Motor neuron (in vitro differentiated cells): ENCODE measurements at regions not wholly inside any gene's neighbourhood (a gene's known extent, or its start where the extent isn't known, plus 50 kb on each side); places are given as distances from the start of the nearest gene placed in this dataset.

Source experiments
- ATAC-seq, 8 experiments: fragments of 200-7000 bp; cut with Tn5 transposase; replicated peaks in 6 of 8; 2 replicates each; pipeline ENCODE4 v1.8.0; 2021; ENCODE audit warnings: mild to moderate bottlenecking in 8 of 8, moderate library complexity in 8 of 8
- H3K27ac ChIP-seq, 2 donors: fragments of 250-450 bp; sonication (Bioruptor Pico); 2 replicates each; pipeline ENCODE4 v1.9.0; 2021; ENCODE audit warnings: antibody characterized with exemption in 2 of 2, mild to moderate bottlenecking in 2 of 2, moderate library complexity in 1 of 2
- H3K4me1 ChIP-seq, 2 donors: fragments of 250-450 bp; sonication (Bioruptor Pico); replicated peaks in 1 of 2; 2 replicates each; pipeline ENCODE4 v1.6.1; 2021; ENCODE audit warnings: antibody characterized with exemption in 2 of 2, mild to moderate bottlenecking in 2 of 2, moderate library complexity in 1 of 2
- H3K4me3 ChIP-seq, 5 donors: fragments of 250-450 bp; sonication (Bioruptor Pico); 2 replicates each; pipeline ENCODE4 v1.9.0; 2021; ENCODE audit warnings: antibody characterized with exemption in 5 of 5, mild to moderate bottlenecking in 5 of 5, moderate library complexity in 4 of 5
- WGBS, 10 experiments: fragments of 450-650 bp; shearing (Covaris generic); methylation state at CpG; one replicate each; pipeline ENCODE4 v1.0.0; 2022; 5-methylcytosine and 5-hydroxymethylcytosine counted together
- in situ Hi-C, 9 experiments: fragments of 400-800 bp; cut with MboI; loops; one replicate each; pipeline ENCODE4 v1.15.0; 2021; ENCODE audit warnings: low sequenced_read_pairs in 9 of 9, low pct_unique_long_range_greater_than_20kb in 2 of 9; ENCODE audit not compliant: unreplicated experiment in 9 of 9

DNA sequence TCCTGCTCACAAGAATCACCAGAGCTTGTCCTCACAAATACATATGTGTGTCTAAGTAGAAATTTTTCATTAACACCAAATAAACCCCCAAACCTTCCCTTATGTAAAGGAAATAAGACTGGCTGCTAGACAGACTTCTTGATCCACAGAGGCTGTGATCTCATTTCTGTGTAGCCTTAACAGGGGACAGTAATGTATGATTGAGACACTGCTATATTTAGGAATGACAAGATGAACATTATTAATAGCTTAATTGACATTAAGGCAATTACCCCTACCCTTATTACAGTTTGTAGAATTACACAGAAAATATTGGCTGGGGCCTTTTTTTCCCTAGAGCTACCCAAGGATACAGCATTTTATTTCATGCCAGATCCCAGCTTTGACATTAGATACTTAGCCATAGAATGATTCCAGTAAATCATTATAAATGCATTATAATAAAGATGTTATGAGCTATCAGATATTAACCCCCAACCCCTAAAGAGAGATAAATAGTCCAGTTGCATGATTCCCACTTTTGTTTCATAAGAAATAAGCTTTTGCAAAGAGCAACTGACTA is 392.1 kb upstream of the HNRNPA3 start:
- peak in 5 of 8 experiments; percentile 16 to 71 (median 61) for ATAC-seq
- in situ Hi-C loops: loop anchor here in 4 of 9 experiments (25.0 kb wide), 3 partner anchors 317 to 708 kb away; partner anchors contain the start of genes HOXD8 (in 2 of the 4), HOXD10 (in 1 of the 4), HOXD11 (in 1 of the 4) and HOXD9 (in 1 of the 4)
- no peak overlapping the region for H3K27ac ChIP-seq

DNA sequence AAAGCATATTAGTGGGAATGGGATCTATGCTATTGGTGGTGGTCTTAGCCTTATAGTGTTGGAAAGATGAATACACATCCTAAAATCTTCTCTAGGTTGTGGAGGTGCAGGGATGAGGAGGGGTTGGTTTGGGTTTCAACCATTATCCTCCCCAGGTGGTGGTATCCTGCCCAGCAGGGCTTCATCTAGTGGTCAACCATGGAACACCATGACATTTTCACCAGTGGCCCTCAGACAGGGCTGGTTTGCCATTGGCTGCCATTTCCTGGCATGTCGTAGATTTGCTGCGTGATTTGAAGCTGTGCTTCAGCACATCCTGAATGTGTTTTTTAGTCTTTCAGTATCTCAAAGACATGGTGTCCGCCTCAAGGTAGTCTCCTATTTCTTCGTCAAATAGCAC is 391.2 kb upstream of the HNRNPA3 start:
- in situ Hi-C loops: loop anchor here in 4 of 9 experiments (25.0 kb wide), 3 partner anchors 316 to 709 kb away; partner anchors contain the start of genes HOXD8 (in 2 of the 4), HOXD10 (in 1 of the 4), HOXD11 (in 1 of the 4) and HOXD9 (in 1 of the 4)
- no peak overlapping the region for H3K27ac ChIP-seq
- 80 to 100% (median 100%) methylated on average over 1 to 3 of the region's 4 CpGs; no CpG with 5 or more reads in 5 of the 10 experiments for WGBS, 10 experiments
- H3K4me1 ChIP-seq: peaks cover 32 to 47% of the 10 kb centered on the region in 2 donors
- no peak overlapping the region for H3K4me3 ChIP-seq
- no peak for ATAC-seq

More for the DNA sequence above, 392.1 kb upstream of the HNRNPA3 start:
- Histone ChIP-seq H3K4me1 (peaks cover 32 to 47% of the 10 kb centered on the region in 2 donors), H3K4me3 (no peak overlapping the region)

DNA sequence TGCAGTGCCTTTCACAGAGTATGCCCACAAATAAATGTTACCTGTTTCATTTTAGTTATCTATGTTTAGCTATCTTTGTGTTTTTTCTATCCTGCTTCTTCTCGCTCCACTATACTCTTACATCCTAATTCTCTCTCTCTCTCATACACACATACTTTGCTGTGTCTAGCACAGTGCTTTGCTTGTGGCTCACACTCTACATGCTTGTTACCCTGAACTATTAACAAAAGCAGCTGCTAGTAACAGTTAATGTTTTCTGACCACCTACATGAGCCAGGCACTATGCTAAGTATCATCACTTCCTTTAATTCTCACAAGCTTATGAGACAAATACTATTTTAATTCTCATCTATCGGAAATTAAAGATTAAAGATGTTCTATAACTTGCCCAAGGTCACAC is 390.5 kb upstream of the HNRNPA3 start:
- ATAC-seq: no peak
- Histone ChIP-seq H3K4me1 (peaks cover 29 to 41% of the 10 kb centered on the region in 2 donors), H3K27ac (no peak overlapping the region), H3K4me3 (no peak overlapping the region)
- 43 to 100% (median 93%) methylated on average over 1 to 2 of the region's 2 CpGs; no CpG with 5 or more reads in 1 of the 10 experiments for WGBS, 10 experiments
- in situ Hi-C loops: loop anchor here in 4 of 9 experiments (25.0 kb wide), 3 partner anchors 315 to 710 kb away; partner anchors contain the start of genes HOXD8 (in 2 of the 4), HOXD10 (in 1 of the 4), HOXD11 (in 1 of the 4) and HOXD9 (in 1 of the 4)

DNA sequence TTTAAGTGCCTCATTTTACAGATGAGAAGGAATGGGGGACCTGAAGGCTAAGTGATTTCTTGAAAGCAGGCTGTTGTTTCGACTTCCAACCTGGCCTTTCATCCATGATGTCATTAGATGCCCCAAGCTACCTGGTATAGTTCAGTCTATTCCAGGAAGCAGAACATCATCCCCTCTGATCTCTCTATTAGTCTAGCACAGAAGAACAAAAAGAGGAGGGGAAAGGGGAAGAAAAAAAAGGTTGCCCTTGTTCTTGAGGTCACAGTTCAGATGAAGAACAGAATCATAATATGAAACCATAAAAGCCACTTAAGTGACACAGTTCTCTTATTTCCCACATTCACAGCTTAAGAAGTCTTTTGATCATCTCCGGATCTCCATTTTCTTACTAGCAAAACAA is 386.2 kb upstream of the HNRNPA3 start:
- in situ Hi-C loops: loop anchor here in 4 of 9 experiments (25.0 kb wide), 2 partner anchors 311 to 689 kb away; partner anchors contain the start of gene HOXD8 (in 1 of the 4)
- H3K4me1 ChIP-seq: peaks cover 8 to 15% of the 10 kb centered on the region in 2 donors
- H3K4me3 ChIP-seq: no peak overlapping the region
- no peak overlapping the region for H3K27ac ChIP-seq
- no peak for ATAC-seq
- 7 to 100% (median 64%) methylated on average over 1 to 2 of the region's 2 CpGs; no CpG with 5 or more reads in 1 of the 10 experiments for WGBS, 10 experiments

DNA sequence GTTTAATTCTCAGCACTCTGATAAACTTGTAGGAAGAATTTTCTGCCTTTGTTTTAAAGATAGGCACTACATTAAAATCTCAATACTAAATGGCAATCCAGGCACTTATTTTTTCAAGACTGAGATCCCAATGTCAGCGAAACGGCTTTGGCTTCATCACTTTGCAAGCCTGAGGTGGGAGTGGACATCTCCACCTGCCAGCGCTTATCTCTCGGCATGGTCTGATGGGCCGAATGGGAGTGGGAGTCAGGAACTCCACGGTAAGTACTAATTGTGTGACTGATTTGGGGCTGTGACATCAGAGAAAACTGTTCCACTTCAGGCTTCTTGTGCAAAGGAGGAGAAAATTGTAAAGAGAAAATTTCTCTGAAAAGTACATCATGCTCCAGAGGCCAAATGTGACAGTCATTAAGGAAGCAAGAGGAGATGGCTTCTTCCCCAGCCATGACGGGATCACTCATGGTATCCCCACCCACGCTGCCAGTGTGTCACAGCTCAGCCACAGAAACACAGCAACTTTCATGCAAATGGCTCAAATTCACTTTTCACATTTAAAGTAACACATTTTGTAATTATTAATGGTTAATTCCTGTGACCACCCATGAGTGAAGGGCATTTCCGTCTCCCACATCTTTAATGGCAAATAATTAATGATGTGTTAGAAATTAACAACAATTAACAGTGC is 385.5 kb upstream of the HNRNPA3 start:
- Histone ChIP-seq H3K4me3 (no peak overlapping the region), H3K4me1 (peaks cover 8 to 15% of the 10 kb centered on the region in 2 donors), H3K27ac (no peak overlapping the region)
- in situ Hi-C loops: loop anchor here in 4 of 9 experiments (25.0 kb wide), 2 partner anchors 310 to 690 kb away; partner anchors contain the start of gene HOXD8 (in 1 of the 4)
- WGBS, 10 experiments: 10 to 100% (median 83%) methylated on average over 2 to 9 of the region's 9 CpGs; no CpG with 5 or more reads in 1 of the 10 experiments
- ATAC-seq: peak in 1 of 8 experiments; percentile 61

DNA sequence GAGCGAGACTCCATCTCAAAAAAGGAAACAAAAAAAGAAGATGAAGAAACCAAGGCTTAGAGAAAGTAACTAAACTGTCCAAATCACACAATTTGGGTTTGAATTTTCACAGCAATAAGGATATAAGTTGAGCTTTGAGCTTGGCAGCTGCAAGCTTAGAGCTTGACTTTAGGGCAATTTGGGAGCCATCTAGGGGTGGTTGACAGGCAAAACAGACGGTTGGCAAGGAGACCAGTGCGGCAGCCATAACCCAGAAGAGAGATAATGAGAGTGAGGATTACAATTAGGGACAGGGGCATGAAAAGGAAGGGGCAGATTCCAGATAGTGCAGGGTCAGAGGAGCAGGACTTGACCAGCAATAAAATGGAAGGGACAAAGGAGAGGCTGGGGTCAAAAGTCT is 382.2 kb upstream of the HNRNPA3 start:
- Histone ChIP-seq H3K4me3 (no peak overlapping the region), H3K4me1 (peaks cover 6 to 15% of the 10 kb centered on the region in 2 donors), H3K27ac (no peak overlapping the region)
- in situ Hi-C loops: loop anchor here in 4 of 9 experiments (25.0 kb wide), 2 partner anchors 307 to 693 kb away; partner anchors contain the start of gene HOXD8 (in 1 of the 4)
- ATAC-seq: peak in 5 of 8 experiments; percentile 27 to 69 (median 45)
- WGBS, 10 experiments: 0 to 80% (median 40%) methylated on average over 1 to 3 of the region's 3 CpGs; no CpG with 5 or more reads in 1 of the 10 experiments

DNA sequence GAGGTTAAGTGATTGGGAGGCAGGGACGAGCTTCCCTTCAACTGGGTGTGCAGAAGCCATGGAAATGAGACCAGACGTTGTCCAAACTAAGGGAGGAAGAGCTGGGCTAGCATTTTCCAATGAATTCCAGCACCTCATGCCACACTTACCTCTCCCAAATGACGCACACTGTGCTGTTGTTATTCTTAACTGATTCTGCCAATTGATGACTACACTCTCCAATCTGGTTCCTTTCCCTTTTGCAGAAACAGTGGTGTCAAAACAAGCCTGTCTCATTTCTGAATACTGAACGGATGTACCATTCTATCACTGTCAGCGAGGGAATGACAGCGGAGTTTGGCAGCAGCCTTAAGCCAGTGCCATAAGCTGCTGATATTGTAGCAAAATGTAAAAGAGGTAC is 380.5 kb upstream of the HNRNPA3 start:
- Histone ChIP-seq H3K4me3 (no peak overlapping the region), H3K27ac (no peak overlapping the region), H3K4me1 (peaks cover 6 to 15% of the 10 kb centered on the region in 2 donors)
- ATAC-seq: peak in 1 of 8 experiments; percentile 47
- WGBS, 10 experiments: 17 to 100% (median 81%) methylated on average over 1 to 5 of the region's 6 CpGs
- in situ Hi-C loops: loop anchor here in 4 of 9 experiments (25.0 kb wide), 2 partner anchors 305 to 695 kb away; partner anchors contain the start of gene HOXD8 (in 1 of the 4)

DNA sequence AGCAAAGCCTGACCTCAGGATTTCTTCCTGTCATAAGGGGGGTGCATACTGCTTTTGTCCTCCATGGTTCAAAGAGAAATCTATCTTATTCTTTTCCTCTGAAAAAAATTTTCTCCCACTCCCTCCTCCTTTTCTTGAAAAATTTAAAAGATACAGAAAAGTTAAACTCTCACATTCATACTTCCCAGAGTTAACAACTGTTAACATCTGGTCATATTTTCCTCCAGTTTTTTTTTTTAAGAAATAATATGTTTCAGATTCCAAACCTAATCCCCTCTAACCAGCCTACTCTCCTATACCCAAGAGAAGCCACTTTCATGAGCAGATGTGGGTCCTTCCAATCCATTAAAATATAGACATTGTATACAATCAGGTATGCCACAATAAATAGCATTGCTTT is 378.9 kb upstream of the HNRNPA3 start:
- in situ Hi-C loops: loop anchor here in 4 of 9 experiments (25.0 kb wide), 2 partner anchors 304 to 696 kb away; partner anchors contain the start of gene HOXD8 (in 1 of the 4)
- H3K4me3 ChIP-seq: no peak overlapping the region
- no peak for ATAC-seq
- H3K4me1 ChIP-seq: peaks cover 6 to 15% of the 10 kb centered on the region in 2 donors
- H3K27ac ChIP-seq: no peak overlapping the region

DNA sequence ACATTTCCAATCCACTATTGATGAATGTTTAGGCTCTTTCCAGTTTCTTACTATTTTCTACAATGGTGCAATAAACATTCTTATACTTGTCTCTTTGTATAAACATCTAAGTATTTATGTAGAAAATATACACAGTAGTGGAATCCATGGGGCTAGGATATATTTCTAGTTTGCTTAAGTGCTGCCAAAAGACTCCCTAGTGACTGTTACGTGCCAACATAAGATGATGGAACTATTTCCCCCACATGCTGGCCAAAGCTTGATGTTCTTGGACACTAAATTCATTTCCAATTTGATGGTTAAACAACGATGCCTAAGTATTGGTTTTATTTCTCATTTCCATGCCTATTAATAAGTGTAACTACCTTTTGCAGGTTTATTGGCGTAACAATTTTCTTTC is 378.4 kb upstream of the HNRNPA3 start:
- in situ Hi-C loops: loop anchor here in 4 of 9 experiments (25.0 kb wide), 2 partner anchors 303 to 697 kb away; partner anchors contain the start of gene HOXD8 (in 1 of the 4)
- H3K27ac ChIP-seq: no peak overlapping the region
- H3K4me1 ChIP-seq: peaks cover 6 to 15% of the 10 kb centered on the region in 2 donors
- 9 to 100% (median 84%) methylated on average over 1 to 3 of the region's 3 CpGs for WGBS, 10 experiments
- no peak overlapping the region for H3K4me3 ChIP-seq
- ATAC-seq: no peak

DNA sequence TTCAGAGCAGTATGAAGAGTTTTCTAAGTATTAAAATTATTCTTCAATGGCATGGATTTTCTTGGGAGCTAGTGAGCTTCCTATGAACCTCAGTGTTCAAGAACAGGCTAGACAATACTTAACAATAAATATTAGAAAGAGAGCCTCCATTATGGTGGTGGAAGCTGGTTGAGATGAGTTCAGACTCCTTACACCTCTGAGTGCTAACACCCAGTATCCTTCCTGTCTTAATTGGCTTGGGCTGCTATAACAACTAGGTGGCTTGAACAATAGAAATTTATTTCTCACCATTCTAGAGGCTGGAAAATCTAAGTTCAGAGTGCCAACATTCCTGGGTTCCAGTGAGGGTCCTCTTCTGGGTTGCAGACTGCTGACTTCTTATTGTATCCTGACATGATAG is 369.4 kb upstream of the HNRNPA3 start:
- no peak overlapping the region for H3K27ac ChIP-seq
- no peak for ATAC-seq
- no peak overlapping the region for H3K4me3 ChIP-seq
- peaks cover 2 to 23% of the 10 kb centered on the region in 2 donors for H3K4me1 ChIP-seq
- in situ Hi-C loops: loop anchor here in 4 of 9 experiments (25.0 kb wide), 2 partner anchors 294 to 706 kb away; partner anchors contain the start of gene HOXD8 (in 1 of the 4)

DNA sequence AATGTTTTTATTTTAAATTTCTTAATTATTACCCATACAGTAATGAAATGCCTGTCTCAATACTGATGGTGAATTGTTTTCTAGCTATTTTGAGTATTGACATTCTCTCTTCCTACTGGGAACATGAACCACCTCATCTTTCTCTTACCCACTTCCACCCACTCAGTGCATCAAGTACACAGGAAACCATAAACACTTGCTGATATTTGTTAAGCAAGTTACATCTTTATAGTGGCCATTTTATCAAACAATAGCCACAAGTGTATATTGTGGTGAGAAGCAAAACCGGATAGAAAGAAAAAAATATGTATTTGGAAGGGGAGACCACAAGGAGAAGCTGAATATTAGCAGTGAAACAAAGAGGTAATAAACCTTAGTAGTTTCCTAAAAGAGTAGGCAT is 368.1 kb upstream of the HNRNPA3 start:
- Histone ChIP-seq H3K4me1 (peaks cover 2 to 23% of the 10 kb centered on the region in 2 donors), H3K27ac (no peak overlapping the region), H3K4me3 (no peak overlapping the region)
- in situ Hi-C loops: loop anchor here in 4 of 9 experiments (25.0 kb wide), 2 partner anchors 293 to 707 kb away; partner anchors contain the start of gene HOXD8 (in 1 of the 4)
- 0 to 90% (median 33%) methylated on average over 1 of the region's 1 CpG; no CpG with 5 or more reads in 3 of the 10 experiments for WGBS, 10 experiments
- ATAC-seq: no peak

DNA sequence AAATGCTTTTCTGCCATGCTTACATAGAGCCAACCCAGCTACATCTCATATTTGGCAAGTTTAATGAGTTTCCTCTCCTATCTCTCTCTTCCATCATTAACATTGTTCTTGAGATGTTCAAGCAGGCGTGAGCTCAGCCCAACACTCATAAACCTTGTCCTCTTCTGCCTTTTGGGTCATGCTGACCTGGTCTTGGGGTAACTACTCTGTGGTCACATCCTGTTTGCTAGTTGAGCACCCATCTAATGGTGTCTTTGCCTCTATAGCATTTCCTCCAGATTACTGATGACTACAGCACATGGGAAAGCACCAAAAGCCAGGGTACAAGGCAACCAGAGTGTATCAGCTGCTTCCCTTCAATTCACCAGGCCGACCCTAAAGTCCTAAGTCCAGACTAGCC is 366.9 kb upstream of the HNRNPA3 start:
- 0 to 100% (median 63%) methylated on average over 1 to 2 of the region's 2 CpGs; no CpG with 5 or more reads in 1 of the 10 experiments for WGBS, 10 experiments
- ATAC-seq: no peak
- in situ Hi-C loops: loop anchor here in 4 of 9 experiments (25.0 kb wide), 2 partner anchors 292 to 708 kb away; partner anchors contain the start of gene HOXD8 (in 1 of the 4)
- Histone ChIP-seq H3K27ac (no peak overlapping the region), H3K4me1 (peaks cover 2 to 29% of the 10 kb centered on the region in 2 donors), H3K4me3 (no peak overlapping the region)
